Gastrocnemius medialis (tissue), 4 donors: ENCODE measurements at regions not wholly inside any gene's neighbourhood (a gene's known extent, or its start where the extent isn't known, plus 50 kb on each side); places are given as distances from the start of the nearest gene placed in this dataset.

Experiments used
- POLR2A ChIP-seq, 2 donors: fragments of 450-650 bp; IDR thresholded peaks; one replicate each; pipeline ENCODE4 v1.6.1; 2017; ENCODE audit warnings: antibody characterized with exemption in 2 of 2, mild to moderate bottlenecking in 2 of 2, moderate library complexity in 2 of 2
- TF ChIP-seq, protein P1 (sequence below), 5 experiments: fragments of 450-650 bp in 3 of 5; fragments of 200-600 bp in 2 of 5; sonication (generic) in 2 of 5; IDR thresholded peaks in 4 of 5; conservative IDR thresholded peaks in 1 of 5; 1 replicate in 4 of 5; 2 replicates in 1 of 5; pipeline ENCODE4 v1.5.1; 2016 to 2019; ENCODE audit warnings: antibody characterized with exemption in 5 of 5, mild to moderate bottlenecking in 3 of 5, moderate library complexity in 3 of 5

DNA sequence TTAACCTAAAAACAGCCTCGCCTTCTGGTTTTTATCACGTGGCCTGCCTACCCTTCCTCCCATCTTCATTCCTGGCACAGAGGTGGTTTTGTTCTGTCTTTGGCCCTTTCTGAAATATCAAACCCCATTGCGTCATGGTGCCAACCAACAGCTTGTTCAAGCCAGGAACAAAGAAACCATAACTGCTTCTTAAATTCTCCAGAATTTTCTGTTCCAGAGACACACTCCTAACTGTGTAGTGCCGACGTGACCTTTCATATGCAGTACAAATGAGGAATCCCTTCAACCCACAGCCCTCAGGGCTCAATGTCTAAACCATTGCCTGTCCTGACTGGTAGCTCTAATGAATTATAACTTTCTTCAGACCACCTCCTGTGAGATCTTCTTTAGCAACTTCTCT is 82.2 kb upstream of the TNP1 start:
- TF ChIP-seq, protein P1, sequence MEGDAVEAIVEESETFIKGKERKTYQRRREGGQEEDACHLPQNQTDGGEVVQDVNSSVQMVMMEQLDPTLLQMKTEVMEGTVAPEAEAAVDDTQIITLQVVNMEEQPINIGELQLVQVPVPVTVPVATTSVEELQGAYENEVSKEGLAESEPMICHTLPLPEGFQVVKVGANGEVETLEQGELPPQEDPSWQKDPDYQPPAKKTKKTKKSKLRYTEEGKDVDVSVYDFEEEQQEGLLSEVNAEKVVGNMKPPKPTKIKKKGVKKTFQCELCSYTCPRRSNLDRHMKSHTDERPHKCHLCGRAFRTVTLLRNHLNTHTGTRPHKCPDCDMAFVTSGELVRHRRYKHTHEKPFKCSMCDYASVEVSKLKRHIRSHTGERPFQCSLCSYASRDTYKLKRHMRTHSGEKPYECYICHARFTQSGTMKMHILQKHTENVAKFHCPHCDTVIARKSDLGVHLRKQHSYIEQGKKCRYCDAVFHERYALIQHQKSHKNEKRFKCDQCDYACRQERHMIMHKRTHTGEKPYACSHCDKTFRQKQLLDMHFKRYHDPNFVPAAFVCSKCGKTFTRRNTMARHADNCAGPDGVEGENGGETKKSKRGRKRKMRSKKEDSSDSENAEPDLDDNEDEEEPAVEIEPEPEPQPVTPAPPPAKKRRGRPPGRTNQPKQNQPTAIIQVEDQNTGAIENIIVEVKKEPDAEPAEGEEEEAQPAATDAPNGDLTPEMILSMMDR (IDR thresholded peaks at IDR 0.05 in 4 of 5, conservative IDR thresholded peaks at IDR 0.05 in 1 of 5): no peak
- no peak for TF ChIP-seq POLR2A (IDR thresholded peaks at IDR 0.05)
